HepG2 (cell line): ENCODE measurements at regions not wholly inside any gene's neighbourhood (a gene's known extent, or its start where the extent isn't known, plus 50 kb on each side); places are given as distances from the start of the nearest gene placed in this dataset.

Source experiments
- ATAC-seq: fragments of 200-7000 bp; cut with Tn5 transposase; 3 replicates; pipeline ENCODE4 v1.9.1; 2020; ENCODE audit warnings: mild to moderate bottlenecking, moderate library complexity
- BruUV-seq: library from RNA; stranded (reverse); fragments of 400-500 nt; replicated peaks from 2 replicates; lab custom pipeline; 2021; lab: Mats Ljungman, UMichigan
- CTCF ChIA-PET: fragments of 300-600 bp; formaldehyde crosslinking; extraction: SDS; loops from one replicate; lab custom pipeline; 2021; ENCODE audit warnings: low total read pairs, inconsistent platforms, low intra/inter-chr PET ratio; lab: Yijun Ruan, JAX
- POLR2A ChIA-PET: fragments of 350-600 bp; sonication (Branson Sonifier 250); formaldehyde crosslinking; loops from one replicate; lab custom pipeline; 2020; ENCODE audit warnings: antibody characterized with exemption, inconsistent platforms; lab: Yijun Ruan, JAX
- DNase-seq: peaks from one replicate; pipeline ENCODE4 v3.0.0-alpha.2; 2015; ENCODE audit warnings: low spot score
- FAIRE-seq: peaks from 3 replicates; lab custom pipeline; 2011; peaks lifted over from hg19 to GRCh38; lab: Jason Lieb, UNC
- H2AFZ ChIP-seq: one replicate; pipeline ENCODE4 v1.6.1; 2011; ENCODE audit warnings: low read length, inconsistent platforms
- H3K27ac ChIP-seq: fragments of 300-600 bp; 3 replicates; pipeline ENCODE4 v1.8.0; 2011; ENCODE audit warnings: mixed run types, mild to moderate bottlenecking, mixed read lengths, low read length, inconsistent platforms; ENCODE audit not compliant: insufficient read depth; ENCODE audit errors: extremely low read length
- H3K27me3 ChIP-seq, 2 experiments: fragments of 200-600 bp in 1 of 2; 2 replicates in 1 of 2; 3 replicates in 1 of 2; pipeline versions ENCODE4 v1.6.0 to v1.8.0; 2011; ENCODE audit warnings: low read length in 2 of 2, mild to moderate bottlenecking in 2 of 2, moderate library complexity in 2 of 2, inconsistent platforms in 1 of 2; ENCODE audit not compliant: insufficient read depth in 2 of 2, control insufficient read depth in 1 of 2
- H3K36me3 ChIP-seq, 2 experiments: fragments of 200-600 bp in 1 of 2; replicated peaks in 1 of 2; 2 replicates in 1 of 2; 3 replicates in 1 of 2; pipeline versions ENCODE4 v1.5.1 to v1.8.0; 2011; ENCODE audit warnings: low read length in 2 of 2, inconsistent platforms in 1 of 2; ENCODE audit not compliant: insufficient read depth in 2 of 2, control insufficient read depth in 1 of 2
- H3K4me1 ChIP-seq: 2 replicates; pipeline ENCODE4 v1.5.1; 2012; ENCODE audit warnings: low read length, inconsistent platforms; ENCODE audit not compliant: insufficient read depth
- H3K4me2 ChIP-seq: 2 replicates; pipeline ENCODE4 v1.6.0; 2011; ENCODE audit warnings: low read depth, low read length, inconsistent platforms
- H3K4me3 ChIP-seq, 3 experiments: fragments of 200-600 bp in 1 of 3; sonication (generic), shearing (Covaris generic) in 1 of 3; replicated peaks in 1 of 3; 2 replicates each; pipeline ENCODE4 v1.5.1; 2011 to 2016; ENCODE audit warnings: low read length in 3 of 3, inconsistent platforms in 2 of 3, low read depth in 2 of 3, mild to moderate bottlenecking in 2 of 3, control low read depth in 1 of 3, mixed read lengths in 1 of 3; ENCODE audit not compliant: insufficient read depth in 1 of 3
- H3K79me2 ChIP-seq: one replicate; pipeline ENCODE4 v1.6.1; 2011; ENCODE audit warnings: low read length, inconsistent platforms; ENCODE audit not compliant: insufficient read depth
- H3K9ac ChIP-seq: 2 replicates; pipeline ENCODE4 v1.6.0; 2011; ENCODE audit warnings: mild to moderate bottlenecking, low read depth, low read length, inconsistent platforms; ENCODE audit not compliant: insufficient read depth
- H3K9me3 ChIP-seq: 2 replicates; pipeline ENCODE4 v1.5.1; 2012; ENCODE audit warnings: mild to moderate bottlenecking, low read length
- H4K20me1 ChIP-seq: 2 replicates; pipeline ENCODE4 v1.6.0; 2011; ENCODE audit warnings: inconsistent platforms, mild to moderate bottlenecking, low read length, moderate library complexity; ENCODE audit not compliant: insufficient read depth
- CREB1 ChIP-seq, 2 experiments: fragments of 450-650 bp in 1 of 2; IDR thresholded peaks; 2 replicates each; pipeline ENCODE4 v1.6.1; 2016 to 2017; ENCODE audit warnings: control low read depth in 1 of 2, mild to moderate bottlenecking in 1 of 2, missing compliant biosample characterization in 1 of 2, missing genetic modification characterization in 1 of 2
- DR1 ChIP-seq: sonication (generic); formaldehyde crosslinking; IDR thresholded peaks from 2 replicates; pipeline ENCODE4 v1.8.0; 2021; ENCODE audit warnings: mild to moderate bottlenecking, missing genetic modification reagents, inconsistent platforms
- IRF2 ChIP-seq: IDR thresholded peaks from 2 replicates; pipeline ENCODE4 v1.6.1; 2018; ENCODE audit warnings: missing genetic modification reagents, missing compliant biosample characterization
- MTA1 ChIP-seq: sonication (generic); formaldehyde crosslinking; IDR thresholded peaks from 2 replicates; pipeline ENCODE4 v1.4.0; 2020; ENCODE audit warnings: missing genetic modification reagents, mild to moderate bottlenecking, borderline replicate concordance
- WIZ ChIP-seq: sonication (generic); formaldehyde crosslinking; IDR thresholded peaks from 2 replicates; pipeline ENCODE4 v1.5.1; 2020; ENCODE audit warnings: mild to moderate bottlenecking, missing genetic modification reagents
- ZIK1 ChIP-seq: sonication (generic); formaldehyde crosslinking; IDR thresholded peaks from 2 replicates; pipeline ENCODE4 v1.5.0; 2020; ENCODE audit warnings: mild to moderate bottlenecking, low read depth, missing genetic modification reagents, borderline replicate concordance
- ZNF362 ChIP-seq: sonication (generic); formaldehyde crosslinking; IDR thresholded peaks from 2 replicates; pipeline ENCODE4 v1.4.0; 2020; ENCODE audit warnings: missing genetic modification reagents, mild to moderate bottlenecking, borderline replicate concordance
- ZNF646 ChIP-seq: sonication (generic); formaldehyde crosslinking; IDR thresholded peaks from 2 replicates; pipeline ENCODE4 v1.9.0; 2021; ENCODE audit warnings: mild to moderate bottlenecking, missing genetic modification reagents
- WGBS: methylation state at CpG from one replicate; pipeline ENCODE4 v1.1.6; 2017; ENCODE audit warnings: low lambda C conversion rate; 5-methylcytosine and 5-hydroxymethylcytosine counted together
- in situ Hi-C: cut with HindIII; loops from 2 replicates; pipeline ENCODE4 v1.10.0; 2017; ENCODE audit warnings: low pct_unique_long_range_greater_than_20kb; ENCODE audit not compliant: extremely low pct_ligation_motif_present
- intact Hi-C: fragments of 100-400 bp; cut with micrococcal nuclease; formaldehyde crosslinking; loops from one replicate; pipeline ENCODE4 v1.10.0; 2022; ENCODE audit not compliant: unreplicated experiment
- TF ChIP-seq, protein P1 (sequence below), 2 experiments: IDR thresholded peaks; 2 replicates each; pipeline ENCODE4 v1.6.1; 2011 to 2012; ENCODE audit warnings: low read length in 2 of 2, borderline replicate concordance in 1 of 2, low read depth in 1 of 2, mild to moderate bottlenecking in 1 of 2, moderate library complexity in 1 of 2
- TF ChIP-seq, protein P2 (sequence below): sonication (generic); formaldehyde crosslinking; IDR thresholded peaks from 2 replicates; pipeline ENCODE4 v1.8.1; 2023; ENCODE audit warnings: mild to moderate bottlenecking, inconsistent platforms, moderate library complexity, missing genetic modification reagents, borderline replicate concordance

- BruUV-seq = no TSS peak
- peak; percentile 2 for DNase-seq
- H4K20me1 ChIP-seq = no peaks in the 10 kb centered on the region
- H3K4me2 ChIP-seq = no peak overlapping the region
- no peaks in the 10 kb centered on the region for H3K79me2 ChIP-seq
- ATAC-seq = no peak
- WGBS = 55% methylated on average over 4 of the region's 5 CpGs
- H3K27ac ChIP-seq = no peak overlapping the region
- H3K4me1 ChIP-seq = no peaks in the 10 kb centered on the region
- H2AFZ ChIP-seq = no peak overlapping the region
- intact Hi-C loops (no loop called here), in situ Hi-C loops (no loop called here)
- no peak for FAIRE-seq
- ChIA-PET POLR2A (interaction anchor here (1.5 kb wide), 1 partner anchor 17 kb away, joined by 3 read pairs; no protein-coding TSS in a partner anchor), CTCF (no interaction called here)
- H3K4me3 ChIP-seq = no peak overlapping the region
- no peaks in the 10 kb centered on the region for H3K9me3 ChIP-seq
- H3K36me3 ChIP-seq = no peaks in the 10 kb centered on the region
- H3K9ac ChIP-seq = no peak overlapping the region
- no peaks in the 10 kb centered on the region for H3K27me3 ChIP-seq
- TF ChIP-seq WIZ (CRISPR knock-in tag) (0 out of 2 replicates have a peak, but pooled peaks have one; percentile 62), ZNF362 (CRISPR knock-in tag) (peak; percentile 80), ZNF646 (CRISPR knock-in tag) (no peak), DR1 (CRISPR knock-in tag) (no peak), IRF2 (CRISPR knock-in tag) (no peak), ZIK1 (CRISPR knock-in tag) (no peak), MTA1 (CRISPR knock-in tag) (no peak), CREB1 (IDR thresholded peaks at IDR 0.05) (no peak), CREB1 (CRISPR knock-in tag; IDR thresholded peaks at IDR 0.05) (no peak)
- TF ChIP-seq, protein P1, sequence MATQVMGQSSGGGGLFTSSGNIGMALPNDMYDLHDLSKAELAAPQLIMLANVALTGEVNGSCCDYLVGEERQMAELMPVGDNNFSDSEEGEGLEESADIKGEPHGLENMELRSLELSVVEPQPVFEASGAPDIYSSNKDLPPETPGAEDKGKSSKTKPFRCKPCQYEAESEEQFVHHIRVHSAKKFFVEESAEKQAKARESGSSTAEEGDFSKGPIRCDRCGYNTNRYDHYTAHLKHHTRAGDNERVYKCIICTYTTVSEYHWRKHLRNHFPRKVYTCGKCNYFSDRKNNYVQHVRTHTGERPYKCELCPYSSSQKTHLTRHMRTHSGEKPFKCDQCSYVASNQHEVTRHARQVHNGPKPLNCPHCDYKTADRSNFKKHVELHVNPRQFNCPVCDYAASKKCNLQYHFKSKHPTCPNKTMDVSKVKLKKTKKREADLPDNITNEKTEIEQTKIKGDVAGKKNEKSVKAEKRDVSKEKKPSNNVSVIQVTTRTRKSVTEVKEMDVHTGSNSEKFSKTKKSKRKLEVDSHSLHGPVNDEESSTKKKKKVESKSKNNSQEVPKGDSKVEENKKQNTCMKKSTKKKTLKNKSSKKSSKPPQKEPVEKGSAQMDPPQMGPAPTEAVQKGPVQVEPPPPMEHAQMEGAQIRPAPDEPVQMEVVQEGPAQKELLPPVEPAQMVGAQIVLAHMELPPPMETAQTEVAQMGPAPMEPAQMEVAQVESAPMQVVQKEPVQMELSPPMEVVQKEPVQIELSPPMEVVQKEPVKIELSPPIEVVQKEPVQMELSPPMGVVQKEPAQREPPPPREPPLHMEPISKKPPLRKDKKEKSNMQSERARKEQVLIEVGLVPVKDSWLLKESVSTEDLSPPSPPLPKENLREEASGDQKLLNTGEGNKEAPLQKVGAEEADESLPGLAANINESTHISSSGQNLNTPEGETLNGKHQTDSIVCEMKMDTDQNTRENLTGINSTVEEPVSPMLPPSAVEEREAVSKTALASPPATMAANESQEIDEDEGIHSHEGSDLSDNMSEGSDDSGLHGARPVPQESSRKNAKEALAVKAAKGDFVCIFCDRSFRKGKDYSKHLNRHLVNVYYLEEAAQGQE (IDR thresholded peaks at IDR 0.05; ENCODE audit: borderline replicate concordance in 1 of 2, low read depth in 1 of 2, low read length in 2 of 2) = peak; percentile 67 to 96
- TF ChIP-seq, protein P2, sequence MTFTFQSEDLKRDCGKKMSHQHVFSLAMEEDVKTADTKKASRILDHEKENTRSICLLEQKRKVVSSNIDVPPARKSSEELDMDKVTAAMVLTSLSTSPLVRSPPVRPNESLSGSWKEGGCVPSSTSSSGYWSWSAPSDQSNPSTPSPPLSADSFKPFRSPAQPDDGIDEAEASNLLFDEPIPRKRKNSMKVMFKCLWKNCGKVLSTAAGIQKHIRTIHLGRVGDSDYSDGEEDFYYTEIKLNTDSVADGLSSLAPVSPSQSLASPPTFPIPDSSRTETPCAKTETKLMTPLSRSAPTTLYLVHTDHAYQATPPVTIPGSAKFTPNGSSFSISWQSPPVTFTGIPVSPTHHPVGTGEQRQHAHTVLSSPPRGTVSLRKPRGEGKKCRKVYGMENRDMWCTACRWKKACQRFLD = no peak
Observed at GRCh38 chr18:1092228-1092627, 187.6 kb downstream of the ADCYAP1 start.
